HEK293 (cell line): ENCODE measurements at regions not wholly inside any gene's neighbourhood (a gene's known extent, or its start where the extent isn't known, plus 50 kb on each side); places are given as distances from the start of the nearest gene placed in this dataset.

ENCODE experiments used
- CTCF ChIA-PET: fragments of 350-600 bp; formaldehyde crosslinking; extraction: SDS; loops from one replicate; lab custom pipeline; 2021; ENCODE audit warnings: antibody characterized with exemption; lab: Yijun Ruan, JAX
- POLR2A ChIA-PET: fragments of 300-600 bp; formaldehyde crosslinking; extraction: SDS; loops from one replicate; lab custom pipeline; 2020; ENCODE audit warnings: antibody characterized with exemption, inconsistent platforms; lab: Yijun Ruan, JAX
- H3K27ac ChIP-seq: fragments of 200-500 bp; sonication (Bioruptor generic); 2 replicates; pipeline ENCODE4 v1.5.1; 2014; ENCODE audit warnings: low read depth, low read length, control low read depth, inconsistent platforms; ENCODE audit errors: extremely low read depth
- H3K36me3 ChIP-seq, 2 experiments: fragments of 200-500 bp in 1 of 2; sonication (Bioruptor generic) in 1 of 2; 1 replicate in 1 of 2; 2 replicates in 1 of 2; pipeline ENCODE4 v1.5.1; 2014 to 2017; ENCODE audit warnings: inconsistent platforms in 2 of 2, low read length in 2 of 2; ENCODE audit not compliant: control insufficient read depth in 2 of 2, insufficient read depth in 1 of 2
- H3K4me1 ChIP-seq: fragments of 200-500 bp; sonication (Bioruptor generic); 2 replicates; pipeline ENCODE4 v1.5.1; 2014; ENCODE audit warnings: mild to moderate bottlenecking, low read length, inconsistent platforms; ENCODE audit not compliant: control insufficient read depth, insufficient read depth
- H3K4me3 ChIP-seq: 2 replicates; pipeline ENCODE4 v1.5.1; 2011; ENCODE audit warnings: low read depth, mild to moderate bottlenecking, control low read depth, low read length, moderate library complexity
- H3K9me3 ChIP-seq: fragments of 200-500 bp; sonication (Bioruptor generic); 2 replicates; pipeline ENCODE4 v1.5.1; 2014; ENCODE audit warnings: low read depth, low read length, inconsistent platforms; ENCODE audit not compliant: control insufficient read depth, insufficient read depth
- HIC1 ChIP-seq: fragments of 450-650 bp; formaldehyde crosslinking; IDR thresholded peaks from 2 replicates; pipeline ENCODE4 v1.5.1; 2016; ENCODE audit warnings: missing biosample characterization, missing genetic modification characterization
- PRDM6 ChIP-seq: fragments of 450-650 bp; formaldehyde crosslinking; IDR thresholded peaks from 2 replicates; pipeline ENCODE4 v1.5.1; 2017; ENCODE audit warnings: missing biosample characterization, missing genetic modification characterization
- TRIM28 ChIP-seq: IDR thresholded peaks from 2 replicates; pipeline ENCODE4 v1.6.1; 2011; ENCODE audit warnings: low read length, control low read depth, borderline replicate concordance
- YY1 ChIP-seq: fragments of 450-650 bp; formaldehyde crosslinking; IDR thresholded peaks from 2 replicates; pipeline ENCODE4 v1.5.1; 2018; ENCODE audit warnings: missing biosample characterization, missing genetic modification characterization
- ZBTB44 ChIP-seq: fragments of 450-650 bp; IDR thresholded peaks from 2 replicates; pipeline ENCODE4 v1.5.1; 2018; ENCODE audit warnings: missing biosample characterization, mild to moderate bottlenecking, missing genetic modification characterization
- ZFP41 ChIP-seq: fragments of 450-650 bp; formaldehyde crosslinking; IDR thresholded peaks from 2 replicates; pipeline ENCODE4 v1.5.1; 2016; ENCODE audit warnings: missing biosample characterization, missing genetic modification characterization, borderline replicate concordance
- ZNF146 ChIP-seq: fragments of 450-650 bp; formaldehyde crosslinking; IDR thresholded peaks from 2 replicates; pipeline ENCODE4 v1.5.1; 2016; ENCODE audit warnings: missing biosample characterization, missing genetic modification characterization
- ZNF155 ChIP-seq: fragments of 450-650 bp; formaldehyde crosslinking; IDR thresholded peaks from 2 replicates; pipeline ENCODE4 v1.5.1; 2016; ENCODE audit warnings: missing biosample characterization, missing genetic modification characterization
- ZNF18 ChIP-seq: fragments of 450-650 bp; formaldehyde crosslinking; IDR thresholded peaks from 2 replicates; pipeline ENCODE4 v1.5.1; 2016; ENCODE audit warnings: missing biosample characterization, missing genetic modification characterization
- ZNF202 ChIP-seq: fragments of 450-650 bp; formaldehyde crosslinking; IDR thresholded peaks from 2 replicates; pipeline ENCODE4 v1.5.1; 2016; ENCODE audit warnings: missing biosample characterization, missing genetic modification characterization, borderline replicate concordance
- ZNF274 ChIP-seq, 2 experiments: fragments of 200-500 bp in 1 of 2; fragments of 450-650 bp in 1 of 2; sonication (Bioruptor generic) in 1 of 2; formaldehyde crosslinking in 1 of 2; IDR thresholded peaks; 2 replicates each; pipeline versions ENCODE4 v1.5.1 to v1.6.1; 2014 to 2016; ENCODE audit warnings: borderline replicate concordance in 1 of 2, inconsistent platforms in 1 of 2, low read length in 1 of 2, missing biosample characterization in 1 of 2, missing genetic modification characterization in 1 of 2
- ZNF350 ChIP-seq: fragments of 450-650 bp; formaldehyde crosslinking; IDR thresholded peaks from 2 replicates; pipeline ENCODE4 v1.5.0; 2017; ENCODE audit warnings: missing biosample characterization, mild to moderate bottlenecking, missing genetic modification characterization
- ZNF366 ChIP-seq: fragments of 450-650 bp; formaldehyde crosslinking; conservative IDR thresholded peaks from 2 replicates; pipeline ENCODE4 v1.5.1; 2016; ENCODE audit warnings: missing biosample characterization, missing genetic modification characterization
- ZNF391 ChIP-seq: fragments of 450-650 bp; formaldehyde crosslinking; IDR thresholded peaks from 2 replicates; pipeline ENCODE4 v1.5.1; 2016; ENCODE audit warnings: low read depth, missing biosample characterization, missing genetic modification characterization, borderline replicate concordance
- ZNF514 ChIP-seq: fragments of 450-650 bp; formaldehyde crosslinking; IDR thresholded peaks from 2 replicates; pipeline ENCODE4 v1.5.1; 2016; ENCODE audit warnings: missing biosample characterization, missing genetic modification characterization
- ZNF624 ChIP-seq: fragments of 450-650 bp; formaldehyde crosslinking; IDR thresholded peaks from 2 replicates; pipeline ENCODE4 v1.5.1; 2017; ENCODE audit warnings: missing biosample characterization, missing genetic modification characterization
- ZNF792 ChIP-seq: fragments of 450-650 bp; formaldehyde crosslinking; IDR thresholded peaks from 2 replicates; pipeline ENCODE4 v1.5.1; 2016; ENCODE audit warnings: missing biosample characterization, missing genetic modification characterization

- no peak for TF ChIP-seq PRDM6 (tag by site-specific recombination)
Measured at GRCh38 chr6:168888786-168889345, 364.8 kb downstream of the THBS2 start (continued).

GRCh38 chr6:168888102-168888501, 365.5 kb downstream of the THBS2 start:
- ChIA-PET POLR2A (no interaction called here), CTCF (interaction anchor here (0.7 to 2.9 kb wide), 5 partner anchors 14 to 518 kb away, joined by 3 to 11 read pairs (median 4); no protein-coding TSS in a partner anchor)
- H3K36me3 ChIP-seq, result no peaks in the 10 kb centered on the region
- TF ChIP-seq ZBTB44 (tag by site-specific recombination), result no peak
- no peak for TF ChIP-seq ZNF366 (tag by site-specific recombination)
- TF ChIP-seq TRIM28, result no peak
- TF ChIP-seq, all 188 proteins: peak for 0
- Histone ChIP-seq H3K4me3 (no peak overlapping the region), H3K27ac (no peak overlapping the region), H3K4me1 (no peaks in the 10 kb centered on the region), H3K9me3 (no peaks in the 10 kb centered on the region)

- Histone ChIP-seq H3K36me3 (no peaks in the 10 kb centered on the region), H3K4me1 (no peaks in the 10 kb centered on the region), H3K4me3 (no peak overlapping the region), H3K27ac (no peak overlapping the region), H3K9me3 (no peaks in the 10 kb centered on the region)
- ChIA-PET CTCF (interaction anchor here (0.7 to 2.9 kb wide), 5 partner anchors 13 to 518 kb away, joined by 3 to 11 read pairs (median 4); no protein-coding TSS in a partner anchor), POLR2A (no interaction called here)
- TF ChIP-seq ZNF202 (no peak), ZNF350 (tag by site-specific recombination) (no peak), YY1 (no peak), ZNF792 (tag by site-specific recombination) (no peak), HIC1 (tag by site-specific recombination) (no peak), ZFP41 (tag by site-specific recombination) (no peak), ZNF274 (IDR thresholded peaks at IDR 0.05; ENCODE audit: low read length) (no peak), ZNF274 (tag by site-specific recombination; IDR thresholded peaks at IDR 0.05; ENCODE audit: borderline replicate concordance) (no peak)
Measured at GRCh38 chr6:168887621-168888020, 366.0 kb downstream of the THBS2 start.

GRCh38 chr6:168886964-168887363, 366.7 kb downstream of the THBS2 start:
- Histone ChIP-seq H3K4me3 (no peak overlapping the region), H3K9me3 (no peaks in the 10 kb centered on the region), H3K27ac (no peak overlapping the region), H3K4me1 (no peaks in the 10 kb centered on the region), H3K36me3 (no peaks in the 10 kb centered on the region)
- TF ChIP-seq ZNF155 (tag by site-specific recombination) (no peak), ZNF146 (tag by site-specific recombination) (no peak), ZNF391 (tag by site-specific recombination) (no peak), ZNF792 (tag by site-specific recombination) (no peak), ZNF18 (tag by site-specific recombination) (no peak), TRIM28 (no peak), ZNF514 (tag by site-specific recombination) (no peak), ZNF624 (tag by site-specific recombination) (no peak)
- ChIA-PET CTCF (interaction anchor here (0.7 to 2.9 kb wide), 2 partner anchors 517 to 523 kb away, joined by 3 to 11 read pairs; no protein-coding TSS in a partner anchor), POLR2A (no interaction called here)
